H1 (cell line): ENCODE measurements at regions not wholly inside any gene's neighbourhood (a gene's known extent, or its start where the extent isn't known, plus 50 kb on each side); places are given as distances from the start of the nearest gene placed in this dataset.

Experiments used
- CTCF ChIA-PET: fragments of 300-600 bp; sonication (Branson Sonifier 250); formaldehyde crosslinking; loops from one replicate; lab custom pipeline; 2021; ENCODE audit not compliant: partially characterized antibody; lab: Charles Lee
- POLR2A ChIA-PET: fragments of 300-600 bp; sonication (Branson Sonifier 250); formaldehyde crosslinking; loops from one replicate; lab custom pipeline; 2021; ENCODE audit warnings: inconsistent platforms; ENCODE audit not compliant: partially characterized antibody; lab: Charles Lee
- DNase-seq, 2 experiments: peaks; one replicate each; pipeline versions ENCODE4 v3.0.0 to v3.0.0-alpha.2; 2010 to 2022; ENCODE audit warnings: low spot score in 2 of 2, low read depth in 1 of 2, mixed read lengths in 1 of 2
- FAIRE-seq: peaks from 2 replicates; lab custom pipeline; 2011; peaks lifted over from hg19 to GRCh38; lab: Jason Lieb, UNC
- H2AFZ ChIP-seq: 2 replicates; pipeline ENCODE4 v1.8.1; 2012; ENCODE audit warnings: low read length, inconsistent platforms
- H2AK5ac ChIP-seq: 2 replicates; pipeline ENCODE4 v1.6.1; 2013; ENCODE audit warnings: low read depth, low read length
- H2BK120ac ChIP-seq: replicated peaks from 2 replicates; pipeline ENCODE3; 2013; ENCODE audit warnings: low read depth, low read length, inconsistent platforms
- H2BK12ac ChIP-seq: 2 replicates; pipeline ENCODE4 v1.6.1; 2013; ENCODE audit warnings: low read depth, low read length
- H2BK15ac ChIP-seq: 2 replicates; pipeline ENCODE4 v1.6.1; 2013; ENCODE audit warnings: low read length
- H2BK20ac ChIP-seq: 2 replicates; pipeline ENCODE4 v1.6.1; 2013; ENCODE audit warnings: low read length
- H2BK5ac ChIP-seq: 2 replicates; pipeline ENCODE4 v1.6.1; 2013; ENCODE audit warnings: low read depth, low read length
- H3K14ac ChIP-seq: 2 replicates; pipeline ENCODE4 v1.6.1; 2013; ENCODE audit warnings: inconsistent platforms; ENCODE audit not compliant: insufficient read length
- H3K18ac ChIP-seq: 2 replicates; pipeline ENCODE4 v1.6.1; 2013; ENCODE audit warnings: low read length; ENCODE audit errors: extremely low read depth
- H3K23ac ChIP-seq: 2 replicates; pipeline ENCODE4 v1.6.1; 2013; ENCODE audit warnings: inconsistent platforms; ENCODE audit not compliant: insufficient read length
- H3K23me2 ChIP-seq: 2 replicates; pipeline ENCODE4 v1.6.1; 2013; ENCODE audit warnings: low read depth, low read length
- H3K27ac ChIP-seq: 2 replicates; pipeline ENCODE4 v1.6.1; 2011; ENCODE audit warnings: low read depth, low read length, inconsistent platforms
- H3K27me3 ChIP-seq, 4 experiments: replicated peaks in 1 of 4; 1 replicate in 1 of 4; 2 replicates in 3 of 4; pipeline versions ENCODE4 v1.6.1 to v1.8.1; 2011 to 2013; ENCODE audit warnings: low read length in 3 of 4, mild to moderate bottlenecking in 3 of 4, inconsistent platforms in 2 of 4, mixed read lengths in 2 of 4, moderate library complexity in 1 of 4; ENCODE audit not compliant: control insufficient read depth in 3 of 4, insufficient read depth in 3 of 4; ENCODE audit errors: extremely low read depth in 1 of 4
- H3K36me3 ChIP-seq, 4 experiments: 2 replicates each; pipeline versions ENCODE4 v1.6.1 to v1.8.1; 2011 to 2013; ENCODE audit warnings: mild to moderate bottlenecking in 4 of 4, low read length in 3 of 4, moderate library complexity in 2 of 4, control low read depth in 1 of 4, inconsistent platforms in 1 of 4; ENCODE audit not compliant: insufficient read depth in 4 of 4, control insufficient read depth in 2 of 4
- H3K4ac ChIP-seq: replicated peaks from 2 replicates; pipeline ENCODE3; 2013; ENCODE audit warnings: low read length, low read depth, mixed read lengths, inconsistent platforms; ENCODE audit not compliant: insufficient read length
- H3K4me1 ChIP-seq, 4 experiments: replicated peaks in 1 of 4; 1 replicate in 1 of 4; 2 replicates in 3 of 4; pipeline versions ENCODE4 v1.6.1 to v1.8.1; 2011 to 2013; ENCODE audit warnings: low read length in 3 of 4, inconsistent platforms in 2 of 4, mixed read lengths in 1 of 4; ENCODE audit not compliant: insufficient read depth in 4 of 4, control insufficient read depth in 3 of 4
- H3K4me2 ChIP-seq, 2 experiments: 2 replicates each; pipeline versions ENCODE4 v1.6.1 to v1.8.1; 2011 to 2013; ENCODE audit warnings: low read depth in 2 of 2, low read length in 2 of 2, control low read depth in 1 of 2, inconsistent platforms in 1 of 2, mild to moderate bottlenecking in 1 of 2; ENCODE audit not compliant: insufficient read depth in 1 of 2
- H3K4me3 ChIP-seq, 4 experiments: fragments of 200-600, 300-600 bp in 1 of 4; sonication (generic), shearing (Covaris generic), sonication (Bioruptor Twin) in 1 of 4; 2 replicates each; pipeline versions ENCODE4 v1.5.1 to v1.8.1; 2011 to 2016; ENCODE audit warnings: low read length in 4 of 4, low read depth in 3 of 4, control low read depth in 2 of 4, inconsistent platforms in 2 of 4, mild to moderate bottlenecking in 2 of 4, mixed read lengths in 1 of 4, moderate library complexity in 1 of 4; ENCODE audit not compliant: insufficient read depth in 2 of 4; ENCODE audit errors: extremely low read depth in 1 of 4
- H3K56ac ChIP-seq: replicated peaks from 2 replicates; pipeline ENCODE3; 2013; ENCODE audit warnings: low read depth, mild to moderate bottlenecking, mixed read lengths, low read length, inconsistent platforms; ENCODE audit not compliant: insufficient read length
- H3K79me1 ChIP-seq: 2 replicates; pipeline ENCODE4 v1.6.1; 2013; ENCODE audit warnings: low read depth, low read length, control low read depth
- H3K79me2 ChIP-seq, 2 experiments: 2 replicates each; pipeline versions ENCODE4 v1.6.1 to v1.8.1; 2012 to 2013; ENCODE audit warnings: low read length in 2 of 2, mild to moderate bottlenecking in 2 of 2, inconsistent platforms in 1 of 2; ENCODE audit not compliant: insufficient read depth in 2 of 2, control insufficient read depth in 1 of 2
- H3K9ac ChIP-seq, 4 experiments: replicated peaks in 1 of 4; 1 replicate in 1 of 4; 2 replicates in 3 of 4; pipeline versions ENCODE4 v1.6.1 to v1.8.1; 2011 to 2013; ENCODE audit warnings: low read depth in 3 of 4, low read length in 3 of 4, control low read depth in 2 of 4, mild to moderate bottlenecking in 2 of 4, moderate library complexity in 2 of 4, inconsistent platforms in 1 of 4; ENCODE audit errors: extremely low read depth in 1 of 4
- H3K9me3 ChIP-seq, 2 experiments: 2 replicates each; pipeline versions ENCODE4 v1.6.1 to v1.8.1; 2012 to 2013; ENCODE audit warnings: mild to moderate bottlenecking in 2 of 2, moderate library complexity in 2 of 2, control low read depth in 1 of 2, inconsistent platforms in 1 of 2, low read depth in 1 of 2, low read length in 1 of 2, mixed read lengths in 1 of 2; ENCODE audit not compliant: insufficient read depth in 2 of 2
- H4K20me1 ChIP-seq, 2 experiments: replicated peaks in 1 of 2; 2 replicates each; pipeline versions ENCODE3 to v1.8.1; 2011 to 2013; ENCODE audit warnings: inconsistent platforms in 2 of 2, low read length in 2 of 2, mild to moderate bottlenecking in 1 of 2; ENCODE audit not compliant: insufficient read depth in 2 of 2, control insufficient read depth in 1 of 2
- H4K5ac ChIP-seq: 2 replicates; pipeline ENCODE4 v1.6.1; 2013; ENCODE audit warnings: low read length, low read depth, mixed read lengths, inconsistent platforms; ENCODE audit not compliant: insufficient read length
- H4K8ac ChIP-seq: 2 replicates; pipeline ENCODE4 v1.8.0; 2013; ENCODE audit warnings: mild to moderate bottlenecking, moderate library complexity, low read length, inconsistent platforms; ENCODE audit not compliant: insufficient read depth; ENCODE audit errors: extremely low read depth
- H4K91ac ChIP-seq: replicated peaks from 2 replicates; pipeline ENCODE3; 2013; ENCODE audit warnings: low read length, mixed read lengths, inconsistent platforms; ENCODE audit not compliant: insufficient read length
- BRCA1 ChIP-seq: IDR thresholded peaks from 2 replicates; pipeline ENCODE4 v1.6.1; 2012; ENCODE audit warnings: low read depth, low read length, improper control_type of control experiment
- CTBP2 ChIP-seq: IDR thresholded peaks from 2 replicates; pipeline ENCODE4 v1.7.0; 2011; ENCODE audit warnings: borderline replicate concordance, mild to moderate bottlenecking, moderate library complexity, mixed read lengths, low read length; ENCODE audit not compliant: insufficient read depth, insufficient read length
- GABPA ChIP-seq: IDR thresholded peaks from 2 replicates; pipeline ENCODE4 v1.6.1; 2011; ENCODE audit warnings: mild to moderate bottlenecking, low read length, moderate library complexity, borderline replicate concordance; ENCODE audit not compliant: insufficient read depth
- NANOG ChIP-seq: IDR thresholded peaks from 2 replicates; pipeline ENCODE4 v1.6.1; 2011; ENCODE audit warnings: low read length, low read depth, mild to moderate bottlenecking, inconsistent platforms; ENCODE audit not compliant: insufficient read depth, poor library complexity, severe bottlenecking
- RAD21 ChIP-seq, 2 experiments: IDR thresholded peaks in 1 of 2; conservative IDR thresholded peaks in 1 of 2; 2 replicates each; pipeline ENCODE4 v1.6.1; 2011; ENCODE audit warnings: low read depth in 2 of 2, low read length in 2 of 2, improper control_type of control experiment in 1 of 2, inconsistent platforms in 1 of 2, mild to moderate bottlenecking in 1 of 2, moderate library complexity in 1 of 2
- SP1 ChIP-seq: IDR thresholded peaks from 2 replicates; pipeline ENCODE4 v1.6.1; 2011; ENCODE audit warnings: low read depth, low read length
- SP4 ChIP-seq: IDR thresholded peaks from 2 replicates; pipeline ENCODE4 v1.6.1; 2012; ENCODE audit warnings: low read length, inconsistent platforms
- SUZ12 ChIP-seq: fragments of 200-600 bp; sonication (generic); IDR thresholded peaks from 2 replicates; pipeline ENCODE4 v1.6.1; 2012; ENCODE audit warnings: mild to moderate bottlenecking, inconsistent platforms, low read length, moderate library complexity, mixed read lengths
- TAF1 ChIP-seq: IDR thresholded peaks from 2 replicates; pipeline ENCODE4 v1.6.1; 2011; ENCODE audit warnings: mild to moderate bottlenecking, low read depth, low read length
- TCF12 ChIP-seq: IDR thresholded peaks from 2 replicates; pipeline ENCODE4 v1.6.1; 2011; ENCODE audit warnings: low read depth, mild to moderate bottlenecking, low read length
- TEAD4 ChIP-seq: IDR thresholded peaks from 2 replicates; pipeline ENCODE4 v1.6.1; 2012; ENCODE audit warnings: low read depth, low read length, inconsistent platforms, mixed read lengths
- WGBS, 2 experiments: shearing (Covaris generic) in 1 of 2; methylation state at CpG; one replicate each; pipeline versions ENCODE4 v1.1.6 to v1.1.7; 2013 to 2015; ENCODE audit warnings: low lambda C conversion rate in 2 of 2, mixed read lengths in 2 of 2, inconsistent platforms in 1 of 2, low coverage in 1 of 2, missing lambda C conversion rate in 1 of 2; ENCODE audit not compliant: insufficient replicate concordance in 2 of 2, insufficient coverage in 1 of 2, insufficient read length in 1 of 2; ENCODE audit errors: extremely low coverage in 1 of 2, missing lambda C conversion rate in 1 of 2; 5-methylcytosine and 5-hydroxymethylcytosine counted together
- TF ChIP-seq, protein P1 (sequence below): IDR thresholded peaks from 2 replicates; pipeline ENCODE4 v1.6.1; 2011; ENCODE audit warnings: low read depth, mild to moderate bottlenecking, low read length; ENCODE audit not compliant: insufficient read depth
- TF ChIP-seq, protein P2 (sequence below): IDR thresholded peaks from 2 replicates; pipeline ENCODE4 v1.6.1; 2012; ENCODE audit warnings: inconsistent platforms

DNA sequence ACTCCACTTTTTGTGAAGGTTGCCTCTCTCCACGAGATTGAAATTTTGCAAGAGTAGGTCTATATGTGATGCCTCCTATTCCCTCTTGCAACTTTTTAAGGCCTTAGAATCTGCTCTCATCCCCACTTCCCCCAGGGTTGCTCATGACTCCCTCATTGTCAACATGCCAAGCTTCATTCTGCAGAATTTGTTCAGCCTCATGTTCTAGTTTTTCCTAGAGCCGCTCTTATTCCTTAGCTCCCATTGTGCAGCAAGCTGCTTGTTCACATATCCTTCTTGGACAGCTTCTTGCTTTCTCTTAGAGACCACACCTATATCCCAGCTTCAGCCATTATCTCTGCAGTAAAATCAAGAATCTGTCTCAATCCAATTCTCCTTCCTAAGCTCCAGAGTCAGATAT, 82.4 kb downstream of the CNGA2 start:
- CTCF ChIA-PET, result no interaction called here
- H3K27me3 ChIP-seq, result no peaks in the 10 kb centered on the region
- no peak overlapping the region for H2BK120ac ChIP-seq
- H3K4me3 ChIP-seq, result no peak overlapping the region
- H2BK12ac ChIP-seq, result no peak overlapping the region
- FAIRE-seq, result no peak
- no peak overlapping the region for H3K14ac ChIP-seq
- H3K4me2 ChIP-seq, result no peak overlapping the region
- H3K18ac ChIP-seq, result no peak overlapping the region
- H2AFZ ChIP-seq, result no peak overlapping the region
- no peak overlapping the region for H4K91ac ChIP-seq
- H3K23ac ChIP-seq, result no peak overlapping the region
- WGBS, 2 experiments, result 43% methylated on average over 2 of the region's 2 CpGs; no CpG with 5 or more reads in 1 of the 2 experiments
- no peaks in the 10 kb centered on the region for H3K23me2 ChIP-seq
- no peak overlapping the region for H3K56ac ChIP-seq
- DNase-seq, result no peak
- H2BK20ac ChIP-seq, result no peak overlapping the region
- H4K5ac ChIP-seq, result no peak overlapping the region
- H3K4me1 ChIP-seq, result no peaks in the 10 kb centered on the region
- no peak overlapping the region for H2BK5ac ChIP-seq
- H4K8ac ChIP-seq, result no peak overlapping the region
- H3K79me2 ChIP-seq, result no peaks in the 10 kb centered on the region
- H3K27ac ChIP-seq, result no peak overlapping the region
- H3K4ac ChIP-seq, result no peak overlapping the region
- no peak overlapping the region for H2AK5ac ChIP-seq
- POLR2A ChIA-PET, result no interaction called here
- no peaks in the 10 kb centered on the region for H4K20me1 ChIP-seq
- H3K36me3 ChIP-seq, result no peaks in the 10 kb centered on the region
- H3K79me1 ChIP-seq, result no peaks in the 10 kb centered on the region
- H2BK15ac ChIP-seq, result no peak overlapping the region
- H3K9me3 ChIP-seq, result no peaks in the 10 kb centered on the region
- no peak overlapping the region for H3K9ac ChIP-seq
- TF ChIP-seq, protein P1, sequence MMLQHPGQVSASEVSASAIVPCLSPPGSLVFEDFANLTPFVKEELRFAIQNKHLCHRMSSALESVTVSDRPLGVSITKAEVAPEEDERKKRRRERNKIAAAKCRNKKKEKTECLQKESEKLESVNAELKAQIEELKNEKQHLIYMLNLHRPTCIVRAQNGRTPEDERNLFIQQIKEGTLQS, result no peak
- TF ChIP-seq RAD21 (IDR thresholded peaks at IDR 0.05 in 1 of 2, conservative IDR thresholded peaks at IDR 0.05 in 1 of 2; ENCODE audit: low read depth in 2 of 2, low read length in 2 of 2), result no peak
- no peak for TF ChIP-seq GABPA
- no peak for TF ChIP-seq TEAD4
- no peak for TF ChIP-seq CTBP2
- no peak for TF ChIP-seq BRCA1
- TF ChIP-seq SP1, result no peak
- TF ChIP-seq TAF1, result no peak
- TF ChIP-seq, protein P2, sequence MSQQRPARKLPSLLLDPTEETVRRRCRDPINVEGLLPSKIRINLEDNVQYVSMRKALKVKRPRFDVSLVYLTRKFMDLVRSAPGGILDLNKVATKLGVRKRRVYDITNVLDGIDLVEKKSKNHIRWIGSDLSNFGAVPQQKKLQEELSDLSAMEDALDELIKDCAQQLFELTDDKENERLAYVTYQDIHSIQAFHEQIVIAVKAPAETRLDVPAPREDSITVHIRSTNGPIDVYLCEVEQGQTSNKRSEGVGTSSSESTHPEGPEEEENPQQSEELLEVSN, result no peak
- no peak for TF ChIP-seq SP4
- no peak for TF ChIP-seq SUZ12
- TF ChIP-seq NANOG, result no peak
- TF ChIP-seq TCF12, result no peak
